GM21367 (cell line): ENCODE measurements at regions not wholly inside any gene's neighbourhood (a gene's known extent, or its start where the extent isn't known, plus 50 kb on each side); places are given as distances from the start of the nearest gene placed in this dataset.
"Not testable (repeated sequence)": the region's sequence is repeated elsewhere in the genome, so short reads cannot be mapped to it uniquely, and the experiment has no call there.

Source experiments
- ATAC-seq: cut with Tn5 transposase; IDR thresholded peaks from one replicate; pipeline ENCODE4 v1.9.1; 2021; ENCODE audit not compliant: unreplicated experiment

DNA sequence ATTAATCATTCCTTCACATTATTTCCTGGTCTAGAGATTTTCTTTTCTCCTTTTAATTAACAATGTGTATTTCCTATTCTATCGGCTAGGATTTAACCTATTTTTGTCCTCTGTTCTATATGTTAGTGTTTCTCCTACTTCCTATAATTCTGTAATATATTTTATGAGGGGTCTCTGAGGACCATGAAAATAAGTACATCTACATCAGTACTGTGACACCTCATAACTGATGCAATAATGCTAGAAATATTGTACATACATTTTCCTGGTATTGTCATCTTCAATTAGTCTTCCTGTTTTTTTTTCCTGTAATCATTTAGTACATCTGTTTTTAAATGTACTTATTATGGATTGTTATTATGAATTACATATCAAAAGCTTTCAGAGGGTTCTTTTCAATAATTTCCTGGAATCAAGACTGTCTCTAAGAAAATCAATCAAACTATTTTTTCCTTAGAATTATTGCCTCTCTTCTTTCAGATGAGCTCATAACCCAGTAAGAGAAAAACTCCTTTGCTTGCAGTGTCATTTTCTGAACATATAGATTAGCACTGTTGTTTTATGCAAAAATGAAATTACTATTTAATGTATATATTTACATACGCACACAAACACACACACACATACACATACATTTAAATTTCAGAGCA, 1004.3 kb downstream of the SLITRK5 start:
- no peak for ATAC-seq

DNA sequence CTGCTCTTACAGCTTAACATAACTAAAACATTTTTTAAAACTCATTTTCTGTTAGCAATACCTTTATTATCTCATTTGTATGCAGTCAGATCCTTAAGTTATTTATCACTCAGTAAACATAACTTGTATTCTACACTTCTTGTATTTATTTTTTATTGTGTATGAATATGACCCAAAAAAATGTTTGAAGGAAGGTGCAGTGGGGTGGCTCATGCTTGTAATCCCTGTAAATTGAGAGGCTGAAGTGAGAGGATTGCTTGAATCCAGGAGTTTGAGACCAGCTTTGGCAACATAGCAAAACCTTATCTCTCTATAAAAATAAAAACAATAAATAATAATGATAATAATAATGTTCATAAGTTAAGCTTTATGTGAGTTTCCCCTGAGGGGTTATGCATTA, 1004.8 kb downstream of the SLITRK5 start:
- ATAC-seq, result no peak

DNA sequence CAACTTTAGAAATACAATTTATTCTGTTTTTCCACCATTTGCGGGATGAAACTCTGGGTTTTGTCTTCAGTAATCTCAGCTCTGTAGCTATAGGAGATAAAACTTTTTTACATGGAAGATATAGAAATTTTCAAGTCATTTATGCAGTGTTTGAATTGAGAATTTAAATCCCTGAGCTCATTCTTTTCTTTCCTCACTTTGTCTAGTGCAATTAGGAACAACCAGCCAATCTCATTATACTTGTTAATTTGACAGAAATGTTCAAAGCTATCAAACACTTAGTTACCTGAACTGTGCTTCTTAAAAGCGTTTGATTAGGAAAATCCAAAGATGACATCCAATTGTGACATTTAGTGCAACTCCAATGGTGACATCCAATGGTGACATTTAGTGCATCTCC, 1014.3 kb downstream of the SLITRK5 start:
- ATAC-seq, result no peak

DNA sequence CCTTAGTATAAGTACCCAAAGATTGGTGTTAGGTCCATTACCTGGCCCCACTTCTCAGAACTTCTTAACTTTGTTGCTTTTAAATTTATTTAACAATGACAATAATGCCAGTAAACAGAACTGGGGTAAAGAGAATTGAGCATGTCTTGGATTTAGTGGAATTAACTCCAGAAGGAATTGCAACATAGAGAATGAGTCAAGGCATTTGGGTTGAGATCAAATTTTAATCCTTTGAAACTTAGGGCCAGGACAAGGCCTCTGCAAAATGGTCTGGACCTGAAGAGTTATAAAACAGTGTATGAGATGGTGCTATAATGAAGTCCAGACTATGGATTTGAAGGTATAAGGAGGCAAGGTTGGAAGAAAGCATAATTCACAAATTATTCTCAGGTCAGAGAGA, 1030.4 kb downstream of the SLITRK5 start:
- ATAC-seq, result no peak

DNA sequence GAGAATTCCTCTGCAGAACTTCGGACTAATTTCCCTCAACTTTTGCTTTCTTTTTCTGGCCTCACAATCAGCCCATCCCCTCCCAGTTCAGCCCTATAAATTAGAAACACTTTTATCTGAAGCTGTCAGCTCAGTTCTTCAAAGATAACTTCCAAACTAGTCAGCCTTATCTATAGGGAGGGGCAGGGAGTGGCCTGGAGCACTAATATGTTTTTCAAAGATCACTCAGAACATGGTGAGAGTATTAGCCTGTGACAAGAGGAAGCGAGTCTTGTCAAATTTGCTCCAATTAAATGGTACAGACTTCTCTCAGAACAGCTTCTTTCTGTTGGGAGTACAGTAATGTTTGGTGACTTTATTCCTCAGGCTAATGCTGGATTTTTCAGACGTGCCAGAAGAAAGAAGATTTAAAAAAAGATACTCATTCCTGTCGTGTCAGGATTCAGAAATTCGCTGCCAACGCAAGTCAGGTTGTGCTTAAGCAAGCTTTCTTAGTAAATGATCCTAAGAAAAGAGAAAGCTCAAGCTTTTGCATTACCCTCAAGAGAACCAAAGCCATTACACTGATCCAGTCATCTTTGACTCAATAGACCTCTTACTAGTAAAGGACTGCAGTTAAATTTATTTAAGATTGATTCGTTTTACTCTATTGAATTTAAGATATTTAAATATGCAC, 1033.6 kb downstream of the SLITRK5 start:
- ATAC-seq, result no peak

DNA sequence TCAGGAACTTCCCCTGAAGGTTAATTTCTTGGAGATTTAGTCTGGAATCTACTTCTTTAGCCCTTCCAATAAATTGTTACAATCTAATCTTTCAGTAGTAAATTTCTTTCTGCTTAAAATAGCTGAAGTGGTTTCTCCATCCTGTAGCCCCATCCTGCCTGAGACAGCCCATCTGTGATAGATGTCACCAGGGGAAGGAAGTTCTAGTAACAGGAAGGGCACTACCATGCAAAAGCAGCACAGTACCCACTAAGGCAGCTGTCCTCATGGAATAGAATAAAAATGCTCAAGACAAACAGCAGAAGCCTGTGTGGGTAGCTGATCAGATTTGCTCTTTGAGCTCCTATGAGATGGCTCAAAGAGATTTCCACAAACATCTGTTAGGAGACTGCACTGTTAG, 1036.5 kb downstream of the SLITRK5 start:
- no peak for ATAC-seq

DNA sequence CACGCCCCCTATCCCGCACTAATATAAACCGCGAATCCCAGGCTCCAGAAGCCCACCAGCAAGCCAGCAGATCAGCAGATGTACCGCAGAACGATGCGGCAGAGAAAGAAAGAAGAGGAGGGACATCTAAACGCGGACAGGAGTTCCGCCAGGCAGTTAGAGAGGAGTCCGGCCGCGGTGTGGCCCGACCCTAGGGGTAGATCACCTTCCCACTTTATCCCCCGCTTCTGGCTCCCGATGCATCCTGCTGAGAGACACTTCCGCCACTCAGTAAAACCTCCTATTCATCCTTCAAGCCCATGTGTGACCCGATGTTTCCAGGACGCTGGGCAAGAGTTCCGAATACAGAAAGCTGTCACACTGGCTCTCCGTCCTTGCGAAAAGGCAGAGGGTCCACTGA, 1046.8 kb downstream of the SLITRK5 start:
- ATAC-seq, result no peak

DNA sequence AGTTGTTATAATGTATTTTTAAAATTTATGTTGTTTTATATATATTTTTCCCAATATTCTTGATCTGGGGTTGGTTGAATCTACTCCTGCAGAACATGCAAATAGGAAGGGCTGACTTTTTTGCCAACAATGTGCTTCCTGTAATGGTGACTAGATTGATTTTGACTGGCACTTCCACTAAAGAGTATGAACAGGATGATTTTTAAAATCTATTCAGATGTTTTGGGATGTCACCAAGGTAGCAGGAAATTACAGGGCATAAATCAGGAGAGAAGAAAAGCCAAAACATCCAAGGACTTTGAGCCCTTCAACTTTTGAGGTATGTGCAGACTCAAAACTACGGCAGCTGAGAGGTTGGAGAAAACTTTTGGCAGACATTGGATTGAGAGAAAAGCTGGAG, 1047.6 kb downstream of the SLITRK5 start:
- no peak for ATAC-seq

DNA sequence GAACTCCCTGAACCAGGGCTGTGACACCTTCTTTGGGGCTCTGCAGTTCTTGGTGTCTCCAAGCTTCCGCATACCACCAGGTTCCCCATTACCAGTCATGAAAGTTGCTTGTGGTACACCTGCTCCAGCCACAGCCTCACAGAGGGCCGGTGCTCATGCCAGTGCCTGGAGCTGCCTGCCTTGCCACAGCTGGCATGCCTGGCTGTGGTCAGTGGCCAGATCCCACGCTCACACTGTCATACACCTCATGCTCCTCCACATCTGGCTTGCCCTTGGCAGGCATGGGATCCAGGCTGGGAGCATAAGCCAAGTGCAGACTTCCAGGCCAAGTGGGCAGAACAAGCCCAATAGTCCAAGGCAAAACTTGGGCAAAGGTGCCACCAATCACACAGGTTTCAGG, 1054.9 kb downstream of the SLITRK5 start:
- ATAC-seq, result no peak

DNA sequence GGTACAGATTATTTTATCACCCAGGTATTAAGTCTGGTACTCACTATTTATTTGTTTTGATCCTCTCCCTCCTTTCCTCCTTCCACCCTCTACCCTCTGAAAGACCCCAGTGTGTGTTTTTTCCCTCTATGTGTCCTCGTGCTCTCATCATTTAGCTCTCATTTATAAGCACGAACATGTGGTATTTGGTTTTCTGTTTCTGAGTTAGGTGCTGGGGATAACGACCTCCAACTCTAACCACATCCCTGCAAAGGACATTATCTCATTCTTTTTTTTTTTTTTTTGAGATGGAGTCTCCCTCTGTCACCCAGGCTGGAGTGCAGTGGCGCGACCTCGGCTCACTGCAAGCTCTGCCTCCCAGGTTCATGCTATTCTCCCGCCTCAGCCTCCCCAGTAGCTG, 1056.1 kb downstream of the SLITRK5 start:
- not testable (repeated sequence) for ATAC-seq

DNA sequence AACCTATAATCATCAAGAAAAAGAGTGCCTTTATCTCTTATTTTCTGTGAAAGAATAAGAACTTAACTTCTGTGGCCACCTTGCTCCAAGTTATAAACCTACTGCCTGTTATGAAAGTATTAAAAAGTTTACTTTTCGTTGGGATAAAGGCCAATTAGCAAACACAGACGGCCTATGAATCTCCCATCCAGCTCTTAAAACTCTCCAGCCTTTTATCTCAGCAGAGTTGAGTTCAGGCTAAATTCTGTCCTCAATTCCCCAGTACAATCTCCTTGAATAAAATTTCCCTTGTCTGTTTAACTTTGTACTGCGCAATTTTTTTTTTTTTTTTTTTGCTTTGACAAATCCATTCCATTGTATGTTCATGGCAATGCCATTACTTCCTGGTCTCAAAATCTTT, 1058.4 kb downstream of the SLITRK5 start:
- ATAC-seq, result no peak

DNA sequence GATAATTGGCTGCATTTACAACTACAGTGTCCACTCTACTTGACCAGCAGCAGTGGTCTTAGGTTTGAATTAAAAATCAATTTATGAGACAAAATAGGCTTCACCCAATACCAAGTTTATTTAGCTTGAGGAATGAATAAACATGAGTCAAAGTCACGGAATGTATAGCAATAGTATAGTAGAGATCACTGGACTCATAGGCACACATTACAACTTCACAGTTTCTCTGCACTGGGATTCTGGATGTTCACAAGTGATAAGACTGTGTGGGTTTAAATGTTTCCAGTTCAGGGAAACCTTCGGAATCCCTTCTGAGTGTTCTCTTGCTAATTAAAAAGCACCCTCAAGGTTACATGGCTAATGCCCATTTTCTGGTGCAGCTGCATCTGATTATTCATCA, 1064.9 kb downstream of the SLITRK5 start:
- no peak for ATAC-seq

DNA sequence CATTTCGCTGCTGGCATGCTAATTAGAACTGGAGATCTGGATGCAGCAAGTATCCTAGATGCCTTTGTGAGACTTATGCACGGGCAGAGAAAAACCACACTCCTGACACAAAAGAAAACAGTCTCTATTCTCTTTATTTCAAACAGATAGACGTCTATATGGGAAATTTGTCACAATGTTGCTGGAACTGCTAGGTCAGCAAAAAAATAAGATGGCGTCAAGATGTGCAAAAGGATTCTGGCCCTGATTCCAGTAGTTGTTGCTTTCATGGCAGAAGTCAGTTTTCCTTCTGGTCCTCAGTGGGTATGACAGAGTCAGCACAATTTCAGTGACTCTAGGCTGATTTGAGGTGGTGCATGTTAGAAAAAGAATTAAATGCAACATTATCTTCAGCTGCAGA, 1068.0 kb downstream of the SLITRK5 start:
- no peak for ATAC-seq

DNA sequence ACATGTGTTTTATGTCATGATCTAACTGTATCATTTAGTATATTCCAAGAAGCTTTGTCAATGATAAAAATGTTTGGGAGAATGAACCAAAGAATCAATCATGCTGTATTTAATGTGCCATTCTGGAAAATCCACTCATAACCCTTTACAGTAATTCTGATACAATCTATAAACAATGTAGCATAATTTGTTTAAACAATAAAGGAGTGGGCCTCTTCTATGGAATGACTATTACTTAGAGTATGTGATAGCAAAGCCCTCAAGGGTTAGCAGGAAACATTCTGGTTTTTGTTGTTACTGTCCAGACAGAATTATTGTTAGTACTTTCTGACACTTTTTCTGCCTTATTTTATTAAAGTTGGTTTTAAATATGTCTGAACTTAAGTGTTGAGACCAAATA, 1073.1 kb downstream of the SLITRK5 start:
- ATAC-seq, result no peak

DNA sequence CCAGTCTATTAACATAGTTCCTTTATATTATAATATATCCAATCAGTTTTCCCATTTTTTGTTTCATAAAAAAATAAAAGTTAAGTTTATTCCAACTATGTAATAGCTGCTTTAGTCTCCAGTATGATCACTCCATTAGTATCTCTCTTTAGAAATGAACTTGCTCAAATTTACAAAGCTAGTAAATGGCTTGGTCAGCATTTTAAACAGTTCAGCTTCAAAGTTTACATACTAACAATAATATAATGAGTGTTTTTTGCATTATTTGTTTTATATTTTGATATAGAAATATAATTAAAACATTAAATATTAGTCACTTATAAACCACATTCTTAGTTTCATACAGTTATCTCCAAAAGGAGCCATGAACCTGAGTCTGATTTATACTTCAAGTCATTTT, 1073.8 kb downstream of the SLITRK5 start:
- no peak for ATAC-seq

DNA sequence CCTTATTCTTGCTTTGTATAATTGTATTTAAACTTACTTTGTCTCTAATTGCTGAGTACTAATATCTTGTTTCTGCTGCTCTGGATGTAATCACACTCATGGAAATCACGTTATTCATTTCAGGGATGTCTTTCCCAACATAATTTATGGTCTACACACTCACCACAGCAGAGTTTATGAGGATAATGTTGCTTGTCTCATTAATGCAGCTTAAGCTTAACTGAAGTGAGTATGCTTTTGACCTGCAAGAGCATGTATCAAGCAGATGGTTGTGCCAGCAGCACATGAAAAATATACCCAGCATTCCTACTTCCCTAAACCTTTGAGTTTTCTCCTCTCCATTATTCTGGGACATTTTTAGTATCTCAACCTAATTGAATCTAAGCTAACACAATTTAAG, 1080.9 kb downstream of the SLITRK5 start:
- ATAC-seq, result no peak

DNA sequence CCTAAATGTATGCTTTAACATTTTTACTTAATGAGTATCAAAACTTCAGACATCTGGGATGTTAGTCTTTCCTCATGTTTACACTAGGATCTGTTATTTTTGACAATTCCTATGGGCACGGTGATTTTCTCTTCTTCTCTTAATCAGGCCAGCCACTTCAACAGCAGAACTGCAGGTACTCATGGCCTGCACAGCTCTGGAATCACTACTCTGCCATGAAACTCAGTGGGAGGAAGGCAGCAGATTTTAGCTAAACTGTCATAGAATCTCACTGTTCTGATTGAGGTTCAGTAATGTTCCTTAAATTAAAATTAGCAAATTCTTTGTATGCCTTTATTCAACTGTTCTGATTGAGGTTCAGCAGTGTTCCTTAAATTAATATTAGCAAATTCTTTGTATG, 1083.0 kb downstream of the SLITRK5 start:
- no peak for ATAC-seq

DNA sequence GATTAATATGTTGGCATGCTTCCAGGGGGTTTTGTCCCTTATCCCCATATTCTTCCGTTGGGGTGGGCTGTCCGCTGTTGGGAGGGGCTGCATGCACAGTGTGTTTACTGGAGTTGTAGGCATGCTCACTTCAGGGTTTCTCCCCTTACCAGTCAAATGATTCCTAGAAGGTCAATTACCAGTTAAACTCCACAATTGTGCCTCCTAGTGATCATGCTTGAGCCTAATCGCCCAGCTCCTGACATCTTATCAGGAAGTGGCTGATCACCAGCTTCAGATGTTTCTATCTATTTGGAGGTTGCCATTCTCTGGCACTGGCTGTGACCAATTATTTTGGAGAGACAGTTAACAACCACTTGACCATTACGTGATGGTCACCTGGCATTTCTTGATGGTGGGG, 1090.0 kb downstream of the SLITRK5 start:
- ATAC-seq, result no peak

DNA sequence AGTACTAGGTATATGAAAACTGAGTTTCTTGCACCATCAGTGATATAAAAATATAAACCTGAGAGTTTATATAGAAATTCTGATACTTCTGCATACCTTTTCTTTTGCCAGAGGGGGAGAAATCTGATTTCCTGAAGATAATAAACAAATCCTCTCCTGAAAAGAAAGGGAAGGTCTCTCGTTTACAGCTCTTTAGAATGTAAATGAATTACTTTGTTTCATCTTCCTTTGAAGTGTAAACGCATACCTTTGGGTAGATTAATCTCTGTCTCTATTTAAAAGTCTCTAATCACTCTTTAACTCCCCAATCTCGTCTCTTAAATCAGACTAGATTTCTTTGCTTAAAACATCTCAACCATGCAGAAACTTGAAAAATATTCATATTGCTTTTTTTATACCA, 1092.9 kb downstream of the SLITRK5 start:
- no peak for ATAC-seq

DNA sequence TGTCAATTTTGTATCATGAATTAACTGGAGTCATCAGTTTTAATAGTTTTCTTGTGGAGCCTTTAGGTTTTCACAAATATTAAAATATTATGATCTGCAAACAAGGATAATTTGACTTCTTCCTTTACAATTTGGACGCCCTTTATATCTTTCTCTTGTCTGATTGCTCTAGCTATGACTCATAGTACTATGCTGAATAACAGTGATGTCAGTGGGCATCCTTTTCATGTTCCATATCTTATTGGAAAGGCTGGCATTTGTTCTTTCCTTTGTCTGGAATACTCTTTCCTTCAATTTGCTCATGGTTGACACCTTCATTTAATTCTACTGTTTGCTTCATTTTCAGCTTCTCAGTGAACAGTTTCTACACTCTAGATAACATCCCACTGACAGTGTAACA, 1129.3 kb downstream of the SLITRK5 start:
- no peak for ATAC-seq

DNA sequence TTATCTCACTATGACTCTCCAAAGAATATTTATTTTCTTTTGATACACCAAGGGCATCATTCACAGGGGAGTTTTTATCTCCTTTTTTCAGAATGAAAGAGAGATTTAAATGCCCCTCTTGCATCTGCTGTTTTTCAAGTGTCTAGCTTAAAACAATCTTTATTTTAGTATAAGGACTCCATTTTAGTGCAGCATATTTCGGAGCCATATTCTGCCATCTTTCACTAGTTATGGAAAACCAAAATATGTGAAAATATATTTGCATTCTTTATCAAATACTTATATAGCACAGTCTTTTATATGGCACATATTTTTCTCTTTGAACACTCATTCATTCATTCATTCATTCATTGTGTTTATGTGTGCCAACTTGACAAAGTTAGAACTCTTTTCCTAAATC, 1130.2 kb downstream of the SLITRK5 start:
- ATAC-seq, result no peak

DNA sequence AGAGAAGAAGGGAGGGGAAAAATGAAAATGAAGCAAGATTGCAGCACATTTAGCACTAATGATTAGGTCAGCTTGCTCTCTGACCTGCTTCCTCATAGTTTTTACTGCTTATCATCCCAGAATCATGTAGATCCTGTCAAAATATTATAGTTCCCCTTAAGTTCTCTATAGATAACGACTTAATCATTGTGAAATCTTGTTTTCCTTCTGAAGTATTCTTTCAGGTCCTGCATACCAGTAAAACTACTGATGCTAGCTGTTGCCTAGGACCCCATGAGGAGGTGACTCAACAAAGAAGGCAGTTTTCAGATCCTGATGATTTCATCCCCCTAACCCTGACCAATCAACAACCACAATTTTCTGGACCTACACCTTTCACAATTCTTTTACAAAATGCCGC, 1131.7 kb downstream of the SLITRK5 start:
- no peak for ATAC-seq

DNA sequence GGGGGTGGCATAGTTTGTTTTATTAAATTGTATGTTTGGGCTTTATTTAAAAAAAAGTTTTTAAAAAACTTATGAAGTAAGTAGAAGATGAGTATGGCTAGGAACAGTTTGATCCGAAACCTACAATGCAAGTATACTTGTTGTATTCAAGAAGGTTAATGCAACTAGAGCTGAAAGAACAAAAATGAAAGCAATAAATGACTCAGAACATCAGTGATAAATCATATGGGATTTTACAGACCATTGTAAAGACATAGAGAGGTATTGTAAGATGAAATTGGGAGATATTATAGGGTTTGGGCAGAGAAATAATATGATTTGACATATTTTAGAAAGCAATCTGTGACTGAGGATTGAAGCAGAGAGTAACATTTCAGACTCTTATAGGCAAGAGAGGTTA, 1135.3 kb downstream of the SLITRK5 start:
- ATAC-seq, result no peak
